Mesothelial cell of epicardium (in vitro differentiated cells): ENCODE measurements at regions not wholly inside any gene's neighbourhood (a gene's known extent, or its start where the extent isn't known, plus 50 kb on each side); places are given as distances from the start of the nearest gene placed in this dataset.

ENCODE experiments used
- DNase-seq, 2 experiments: peaks; one replicate each; pipeline ENCODE4 v3.0.0; 2021; ENCODE audit warnings: low spot score in 2 of 2; ENCODE audit not compliant: unreplicated experiment in 2 of 2
- H3K27ac Mint-ChIP-seq: 2 replicates; pipeline ENCODE4 v1.8.0; 2021; ENCODE audit warnings: mixed read lengths
- H3K27me3 Mint-ChIP-seq: 2 replicates; pipeline ENCODE4 v1.8.0; 2021; ENCODE audit warnings: low read depth, mixed read lengths
- H3K36me3 Mint-ChIP-seq: 2 replicates; pipeline ENCODE4 v1.8.0; 2021; ENCODE audit warnings: mixed read lengths
- H3K4me1 Mint-ChIP-seq: 2 replicates; pipeline ENCODE4 v1.8.0; 2021; ENCODE audit warnings: mixed read lengths
- H3K4me3 Mint-ChIP-seq: 2 replicates; pipeline ENCODE4 v1.8.0; 2021; ENCODE audit warnings: mild to moderate bottlenecking, moderate library complexity, mixed read lengths
- H3K9me3 Mint-ChIP-seq: 2 replicates; pipeline ENCODE4 v1.8.0; 2021; ENCODE audit warnings: mixed read lengths
- CTCF ChIP-seq: fragments of 200-600 bp; sonication (generic); IDR thresholded peaks from one replicate; pipeline ENCODE4 v1.5.0; 2021; ENCODE audit warnings: antibody characterized with exemption; ENCODE audit not compliant: unreplicated experiment

- no peak for DNase-seq
- Mint-ChIP-seq H3K9me3 (no peaks in the 10 kb centered on the region), H3K27me3 (peaks cover 49% of the 10 kb centered on the region), H3K4me1 (no peaks in the 10 kb centered on the region), H3K36me3 (no peaks in the 10 kb centered on the region), H3K27ac (no peak overlapping the region), H3K4me3 (no peak overlapping the region)
- TF ChIP-seq CTCF = no peak
These were observed 170.9 kb upstream of the OBI1 start for GRCh38 chr13:78829821-78830220.

- no peak for DNase-seq
- Mint-ChIP-seq H3K9me3 (no peaks in the 10 kb centered on the region), H3K36me3 (no peaks in the 10 kb centered on the region), H3K27ac (no peak overlapping the region), H3K4me3 (no peak overlapping the region), H3K4me1 (no peaks in the 10 kb centered on the region), H3K27me3 (peaks cover 48% of the 10 kb centered on the region)
- no peak for TF ChIP-seq CTCF
These were observed 168.5 kb upstream of the OBI1 start for GRCh38 chr13:78827471-78827870.

- no peak for DNase-seq
- H3K4me3 Mint-ChIP-seq = no peak overlapping the region
- no peaks in the 10 kb centered on the region for H3K4me1 Mint-ChIP-seq
- TF ChIP-seq CTCF = no peak
- H3K27ac Mint-ChIP-seq = no peak overlapping the region
- no peaks in the 10 kb centered on the region for H3K9me3 Mint-ChIP-seq
- H3K27me3 Mint-ChIP-seq = peaks cover 48% of the 10 kb centered on the region
- no peaks in the 10 kb centered on the region for H3K36me3 Mint-ChIP-seq
These were observed 168.0 kb upstream of the OBI1 start for GRCh38 chr13:78826936-78827335.

GRCh38 chr13:78826312-78826711, 167.4 kb upstream of the OBI1 start:
- no peak for TF ChIP-seq CTCF
- Mint-ChIP-seq H3K4me1 (no peaks in the 10 kb centered on the region), H3K27ac (no peak overlapping the region), H3K4me3 (no peak overlapping the region), H3K9me3 (no peaks in the 10 kb centered on the region), H3K36me3 (no peaks in the 10 kb centered on the region), H3K27me3 (peaks cover 50% of the 10 kb centered on the region)
- DNase-seq = no peak

- TF ChIP-seq CTCF = no peak
- no peak for DNase-seq
- Mint-ChIP-seq H3K27me3 (peaks cover 30% of the 10 kb centered on the region), H3K36me3 (no peaks in the 10 kb centered on the region), H3K4me3 (no peak overlapping the region), H3K4me1 (no peaks in the 10 kb centered on the region), H3K27ac (no peak overlapping the region), H3K9me3 (no peaks in the 10 kb centered on the region)
These were observed 161.6 kb upstream of the OBI1 start for GRCh38 chr13:78820541-78820940.

- no peaks in the 10 kb centered on the region for H3K9me3 Mint-ChIP-seq
- DNase-seq = no peak
- no peaks in the 10 kb centered on the region for H3K36me3 Mint-ChIP-seq
- peaks cover 32% of the 10 kb centered on the region for H3K27me3 Mint-ChIP-seq
- no peak overlapping the region for H3K27ac Mint-ChIP-seq
- no peak overlapping the region for H3K4me3 Mint-ChIP-seq
- no peak for TF ChIP-seq CTCF
- no peaks in the 10 kb centered on the region for H3K4me1 Mint-ChIP-seq
These were observed 157.6 kb upstream of the OBI1 start for GRCh38 chr13:78816592-78816991.
